Endothelial cell of umbilical vein (primary cell): ENCODE measurements at regions not wholly inside any gene's neighbourhood (a gene's known extent, or its start where the extent isn't known, plus 50 kb on each side); places are given as distances from the start of the nearest gene placed in this dataset.

Experiments used
- BruUV-seq: library from RNA; stranded (reverse); fragments of 400-500 nt; replicated peaks from 2 replicates; lab custom pipeline; 2021; lab: Mats Ljungman, UMichigan
- CTCF ChIA-PET: fragments of 300-600, 350-600 bp; sonication (Branson Sonifier 250); formaldehyde crosslinking; loops from one replicate; lab custom pipeline; 2021; ENCODE audit warnings: antibody characterized with exemption, inconsistent platforms; lab: Charles Lee
- POLR2A ChIA-PET: fragments of 300-600, 350-600 bp; sonication (Branson Sonifier 250); formaldehyde crosslinking; loops from one replicate; lab custom pipeline; 2021; ENCODE audit warnings: antibody characterized with exemption, inconsistent platforms; lab: Charles Lee
- DNase-seq: peaks from one replicate; pipeline ENCODE4 v3.0.0-alpha.2; 2011; ENCODE audit warnings: low read depth, low spot score
- FAIRE-seq: peaks from 2 replicates; lab custom pipeline; 2011; peaks lifted over from hg19 to GRCh38; lab: Jason Lieb, UNC
- H2AFZ ChIP-seq: 2 replicates; pipeline ENCODE4 v1.6.0; 2012; ENCODE audit warnings: low read depth, low read length, control low read depth, inconsistent platforms
- H3K27ac ChIP-seq: 2 replicates; pipeline ENCODE4 v1.5.1; 2011; ENCODE audit warnings: low read depth, mild to moderate bottlenecking, control low read depth, low read length, moderate library complexity; ENCODE audit not compliant: insufficient read depth
- H3K27me3 ChIP-seq, 2 experiments: 2 replicates each; pipeline versions ENCODE4 v1.6.0 to v1.6.1; 2011; ENCODE audit warnings: low read length in 2 of 2, mixed read lengths in 1 of 2; ENCODE audit not compliant: control insufficient read depth in 2 of 2, insufficient read depth in 2 of 2
- H3K36me3 ChIP-seq, 2 experiments: 2 replicates in 1 of 2; 3 replicates in 1 of 2; pipeline ENCODE4 v1.5.1; 2011; ENCODE audit warnings: low read length in 2 of 2, mild to moderate bottlenecking in 1 of 2, moderate library complexity in 1 of 2; ENCODE audit not compliant: control insufficient read depth in 2 of 2, insufficient read depth in 2 of 2; ENCODE audit errors: extremely low read depth in 1 of 2
- H3K4me1 ChIP-seq: 3 replicates; pipeline ENCODE4 v1.5.1; 2011; ENCODE audit warnings: mild to moderate bottlenecking, low read length; ENCODE audit not compliant: control insufficient read depth, insufficient read depth; ENCODE audit errors: extremely low read depth
- H3K4me2 ChIP-seq: 2 replicates; pipeline ENCODE4 v1.6.1; 2011; ENCODE audit warnings: low read length, control low read depth, mixed read lengths; ENCODE audit not compliant: insufficient read depth
- H3K4me3 ChIP-seq, 3 experiments: fragments of 200-600 bp in 1 of 3; sonication (generic), shearing (Covaris generic) in 1 of 3; replicated peaks in 1 of 3; 2 replicates each; pipeline ENCODE4 v1.5.1; 2011 to 2016; ENCODE audit warnings: control low read depth in 3 of 3, low read length in 3 of 3, mild to moderate bottlenecking in 2 of 3, inconsistent platforms in 1 of 3, low read depth in 1 of 3, moderate library complexity in 1 of 3; ENCODE audit not compliant: insufficient read depth in 1 of 3
- H3K79me2 ChIP-seq: 2 replicates; pipeline ENCODE4 v1.6.0; 2012; ENCODE audit warnings: low read length, inconsistent platforms; ENCODE audit not compliant: control insufficient read depth, insufficient read depth
- H3K9ac ChIP-seq: replicated peaks from 2 replicates; pipeline ENCODE3; 2011; ENCODE audit warnings: low read length, control low read depth; ENCODE audit not compliant: insufficient read depth; ENCODE audit errors: extremely low read depth
- H3K9me1 ChIP-seq: replicated peaks from 3 replicates; pipeline ENCODE4 v1.6.0; 2011; ENCODE audit warnings: mild to moderate bottlenecking, low read length; ENCODE audit not compliant: control insufficient read depth, insufficient read depth; ENCODE audit errors: extremely low read depth
- H3K9me3 ChIP-seq: replicated peaks from 2 replicates; pipeline ENCODE4 v1.5.1; 2012; ENCODE audit warnings: low read length, inconsistent platforms; ENCODE audit not compliant: control insufficient read depth, insufficient read depth
- H4K20me1 ChIP-seq: replicated peaks from 2 replicates; pipeline ENCODE3; 2011; ENCODE audit warnings: mild to moderate bottlenecking, low read length; ENCODE audit not compliant: control insufficient read depth, insufficient read depth; ENCODE audit errors: extremely low read depth
- EZH2 ChIP-seq: IDR thresholded peaks from 2 replicates; pipeline ENCODE4 v1.6.1; 2012; ENCODE audit warnings: borderline replicate concordance, low read depth, mild to moderate bottlenecking, moderate library complexity, low read length, inconsistent platforms; ENCODE audit not compliant: severe bottlenecking
- FOS ChIP-seq: IDR thresholded peaks from 2 replicates; pipeline ENCODE4 v1.6.1; 2011; ENCODE audit warnings: mild to moderate bottlenecking, low read length, moderate library complexity, borderline replicate concordance; ENCODE audit not compliant: insufficient read depth
- GATA2 ChIP-seq: IDR thresholded peaks from 2 replicates; pipeline ENCODE4 v1.7.0; 2011; ENCODE audit warnings: low read depth, mild to moderate bottlenecking, moderate library complexity, mixed read lengths, low read length; ENCODE audit not compliant: insufficient read length, insufficient read depth
- JUN ChIP-seq: IDR thresholded peaks from 2 replicates; pipeline ENCODE4 v1.6.1; 2011; ENCODE audit warnings: borderline replicate concordance, low read depth; ENCODE audit not compliant: insufficient read length, insufficient read depth
- MAX ChIP-seq: IDR thresholded peaks from 2 replicates; pipeline ENCODE4 v1.6.1; 2011; ENCODE audit not compliant: insufficient read depth, insufficient read length
- MYC ChIP-seq: IDR thresholded peaks from one replicate; pipeline ENCODE4 v1.6.1; 2011; ENCODE audit warnings: mild to moderate bottlenecking, low read depth, low read length
- POLR2A ChIP-seq: IDR thresholded peaks from 2 replicates; pipeline ENCODE4 v1.6.1; 2012; ENCODE audit warnings: low read depth, mild to moderate bottlenecking, control low read depth, low read length
- POLR2AphosphoS5 ChIP-seq: IDR thresholded peaks from 2 replicates; pipeline ENCODE4 v1.6.1; 2012; ENCODE audit warnings: low read depth, mild to moderate bottlenecking, control low read depth, low read length, moderate library complexity; ENCODE audit not compliant: insufficient read depth
- dilution Hi-C: fragments of 300-500 bp; cut with MboI; formaldehyde crosslinking; loops from one replicate; pipeline ENCODE4 v1.15.0; 2019; ENCODE audit warnings: low sequenced_read_pairs; ENCODE audit not compliant: extremely low pct_ligation_motif_present
- intact Hi-C: fragments of 100-400 bp; cut with micrococcal nuclease; formaldehyde crosslinking; loops from one replicate; pipeline ENCODE4 v1.10.0; 2022
- TF ChIP-seq, protein P1 (sequence below), 2 donors: IDR thresholded peaks; 1 replicate in 1 of 2; 2 replicates in 1 of 2; pipeline ENCODE4 v1.5.1; 2011; ENCODE audit warnings: low read length in 2 of 2, mild to moderate bottlenecking in 2 of 2, moderate library complexity in 2 of 2, control low read depth in 1 of 2, inconsistent platforms in 1 of 2, low read depth in 1 of 2; ENCODE audit not compliant: insufficient read depth in 1 of 2; ENCODE audit errors: extremely low read depth in 1 of 2

GRCh38 chrX:69277369-69277990 lies 112.2 kb upstream of the PJA1 start:
- Histone ChIP-seq H3K4me2 (no peak overlapping the region), H3K9ac (no peak overlapping the region), H3K27me3 (no peaks in the 10 kb centered on the region), H3K27ac (no peak overlapping the region), H3K36me3 (no peaks in the 10 kb centered on the region), H3K9me1 (no peaks in the 10 kb centered on the region), H3K4me3 (no peak overlapping the region), H4K20me1 (no peaks in the 10 kb centered on the region), H3K9me3 (no peaks in the 10 kb centered on the region), H3K79me2 (no peaks in the 10 kb centered on the region), H2AFZ (no peak overlapping the region), H3K4me1 (no peaks in the 10 kb centered on the region)
- no peak for DNase-seq
- intact Hi-C loops (no loop called here), dilution Hi-C loops (no loop called here)
- TF ChIP-seq EZH2 = no peak
- TF ChIP-seq MAX = no peak
- TF ChIP-seq FOS = no peak
- TF ChIP-seq MYC = no peak
- FAIRE-seq = no peak
- BruUV-seq = no TSS peak
- ChIA-PET POLR2A (no interaction called here), CTCF (no interaction called here)

DNA sequence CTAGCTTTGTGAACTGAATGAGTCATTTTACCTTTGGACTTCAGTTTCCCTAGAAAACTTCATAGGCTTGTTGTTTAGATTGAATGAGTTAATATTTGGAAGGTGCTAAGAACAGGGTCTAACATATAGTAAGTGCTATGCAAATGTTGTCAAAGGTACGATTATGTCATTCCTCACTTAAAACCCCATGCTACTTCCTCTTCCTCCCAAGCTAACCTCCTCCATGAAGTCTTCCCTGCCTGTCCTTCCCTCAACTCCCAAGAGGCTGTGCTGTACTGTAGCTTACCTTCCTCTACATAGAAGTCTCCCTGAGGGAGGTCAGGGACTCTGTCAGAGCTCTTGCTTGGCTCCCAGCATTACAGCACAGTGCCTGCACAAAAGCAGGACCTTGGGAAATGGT lies 103.4 kb upstream of the PJA1 start:
- no peak overlapping the region for H3K27ac ChIP-seq
- ChIA-PET CTCF (interaction anchor here (1.2 kb wide), 1 partner anchor 440 kb away, joined by 3 read pairs; the partner anchor contains the start of gene EFNB1), POLR2A (no interaction called here)
- no peak overlapping the region for H3K4me2 ChIP-seq
- BruUV-seq = no TSS peak
- dilution Hi-C loops = no loop called here
- H3K9ac ChIP-seq = no peak overlapping the region
- H3K9me3 ChIP-seq = no peaks in the 10 kb centered on the region
- no peak for DNase-seq
- intact Hi-C loops = no loop called here
- H2AFZ ChIP-seq = no peak overlapping the region
- H3K36me3 ChIP-seq = no peaks in the 10 kb centered on the region
- TF ChIP-seq POLR2A = no peak
- TF ChIP-seq EZH2 = no peak
- TF ChIP-seq MYC = no peak
- no peak for TF ChIP-seq FOS
- no peak for TF ChIP-seq GATA2
- TF ChIP-seq, protein P1, sequence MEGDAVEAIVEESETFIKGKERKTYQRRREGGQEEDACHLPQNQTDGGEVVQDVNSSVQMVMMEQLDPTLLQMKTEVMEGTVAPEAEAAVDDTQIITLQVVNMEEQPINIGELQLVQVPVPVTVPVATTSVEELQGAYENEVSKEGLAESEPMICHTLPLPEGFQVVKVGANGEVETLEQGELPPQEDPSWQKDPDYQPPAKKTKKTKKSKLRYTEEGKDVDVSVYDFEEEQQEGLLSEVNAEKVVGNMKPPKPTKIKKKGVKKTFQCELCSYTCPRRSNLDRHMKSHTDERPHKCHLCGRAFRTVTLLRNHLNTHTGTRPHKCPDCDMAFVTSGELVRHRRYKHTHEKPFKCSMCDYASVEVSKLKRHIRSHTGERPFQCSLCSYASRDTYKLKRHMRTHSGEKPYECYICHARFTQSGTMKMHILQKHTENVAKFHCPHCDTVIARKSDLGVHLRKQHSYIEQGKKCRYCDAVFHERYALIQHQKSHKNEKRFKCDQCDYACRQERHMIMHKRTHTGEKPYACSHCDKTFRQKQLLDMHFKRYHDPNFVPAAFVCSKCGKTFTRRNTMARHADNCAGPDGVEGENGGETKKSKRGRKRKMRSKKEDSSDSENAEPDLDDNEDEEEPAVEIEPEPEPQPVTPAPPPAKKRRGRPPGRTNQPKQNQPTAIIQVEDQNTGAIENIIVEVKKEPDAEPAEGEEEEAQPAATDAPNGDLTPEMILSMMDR (IDR thresholded peaks at IDR 0.05; ENCODE audit: extremely low read depth in 1 of 2, insufficient read depth in 1 of 2, low read depth in 1 of 2, low read length in 2 of 2) = no peak
- no peak for TF ChIP-seq JUN
- TF ChIP-seq POLR2AphosphoS5 = no peak
- TF ChIP-seq MAX = no peak
- no peaks in the 10 kb centered on the region for H3K79me2 ChIP-seq
- no peaks in the 10 kb centered on the region for H3K9me1 ChIP-seq
- H4K20me1 ChIP-seq = no peaks in the 10 kb centered on the region
- peaks cover 2 to 3% of the 10 kb centered on the region in 2 experiments for H3K27me3 ChIP-seq
- no peak overlapping the region for H3K4me3 ChIP-seq
- H3K4me1 ChIP-seq = no peaks in the 10 kb centered on the region
- no peak for FAIRE-seq
